Ishikawa (cell line): ENCODE measurements at regions not wholly inside any gene's neighbourhood (a gene's known extent, or its start where the extent isn't known, plus 50 kb on each side); places are given as distances from the start of the nearest gene placed in this dataset.

Experiments
- CREB1 ChIP-seq: IDR thresholded peaks from 2 replicates; pipeline ENCODE4 v1.6.1; 2012; ENCODE audit warnings: low read depth
- EGR1 ChIP-seq: IDR thresholded peaks from 2 replicates; pipeline ENCODE4 v1.6.1; 2012
- RAD21 ChIP-seq: IDR thresholded peaks from 2 replicates; pipeline ENCODE4 v1.6.1; 2012; ENCODE audit warnings: low read depth
- TCF12 ChIP-seq: IDR thresholded peaks from 2 replicates; pipeline ENCODE4 v1.6.1; 2012; ENCODE audit warnings: low read depth
- USF1 ChIP-seq: IDR thresholded peaks from 2 replicates; pipeline ENCODE4 v1.6.1; 2012
- TF ChIP-seq, protein P1 (sequence below): IDR thresholded peaks from 2 replicates; pipeline ENCODE4 v1.6.1; 2012; ENCODE audit warnings: low read depth, mild to moderate bottlenecking

GRCh38 chr7:142607351-142607750 is 141.9 kb upstream of the PRSS1 start:
- TF ChIP-seq RAD21, result no peak
- TF ChIP-seq TCF12, result no peak
- TF ChIP-seq USF1, result no peak
- TF ChIP-seq, protein P1, sequence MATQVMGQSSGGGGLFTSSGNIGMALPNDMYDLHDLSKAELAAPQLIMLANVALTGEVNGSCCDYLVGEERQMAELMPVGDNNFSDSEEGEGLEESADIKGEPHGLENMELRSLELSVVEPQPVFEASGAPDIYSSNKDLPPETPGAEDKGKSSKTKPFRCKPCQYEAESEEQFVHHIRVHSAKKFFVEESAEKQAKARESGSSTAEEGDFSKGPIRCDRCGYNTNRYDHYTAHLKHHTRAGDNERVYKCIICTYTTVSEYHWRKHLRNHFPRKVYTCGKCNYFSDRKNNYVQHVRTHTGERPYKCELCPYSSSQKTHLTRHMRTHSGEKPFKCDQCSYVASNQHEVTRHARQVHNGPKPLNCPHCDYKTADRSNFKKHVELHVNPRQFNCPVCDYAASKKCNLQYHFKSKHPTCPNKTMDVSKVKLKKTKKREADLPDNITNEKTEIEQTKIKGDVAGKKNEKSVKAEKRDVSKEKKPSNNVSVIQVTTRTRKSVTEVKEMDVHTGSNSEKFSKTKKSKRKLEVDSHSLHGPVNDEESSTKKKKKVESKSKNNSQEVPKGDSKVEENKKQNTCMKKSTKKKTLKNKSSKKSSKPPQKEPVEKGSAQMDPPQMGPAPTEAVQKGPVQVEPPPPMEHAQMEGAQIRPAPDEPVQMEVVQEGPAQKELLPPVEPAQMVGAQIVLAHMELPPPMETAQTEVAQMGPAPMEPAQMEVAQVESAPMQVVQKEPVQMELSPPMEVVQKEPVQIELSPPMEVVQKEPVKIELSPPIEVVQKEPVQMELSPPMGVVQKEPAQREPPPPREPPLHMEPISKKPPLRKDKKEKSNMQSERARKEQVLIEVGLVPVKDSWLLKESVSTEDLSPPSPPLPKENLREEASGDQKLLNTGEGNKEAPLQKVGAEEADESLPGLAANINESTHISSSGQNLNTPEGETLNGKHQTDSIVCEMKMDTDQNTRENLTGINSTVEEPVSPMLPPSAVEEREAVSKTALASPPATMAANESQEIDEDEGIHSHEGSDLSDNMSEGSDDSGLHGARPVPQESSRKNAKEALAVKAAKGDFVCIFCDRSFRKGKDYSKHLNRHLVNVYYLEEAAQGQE, result no peak
- no peak for TF ChIP-seq EGR1
- no peak for TF ChIP-seq CREB1
